ENCODE measurements at regions not wholly inside any gene's neighbourhood (a gene's known extent, or its start where the extent isn't known, plus 50 kb on each side); places are given as distances from the start of the nearest gene placed in this dataset.

- TF ChIP-seq CTCF (IDR thresholded peaks at IDR 0.05; ENCODE audit: low read length) (no peak), EZH2 (IDR thresholded peaks at IDR 0.05; ENCODE audit: borderline replicate concordance, low read length) (no peak)
These were observed 72.7 kb upstream of the H2AZ1 start for GRCh38 chr4:100022792-100023222.
